ENCODE measurements at regions not wholly inside any gene's neighbourhood (a gene's known extent, or its start where the extent isn't known, plus 50 kb on each side); places are given as distances from the start of the nearest gene placed in this dataset.

DNA sequence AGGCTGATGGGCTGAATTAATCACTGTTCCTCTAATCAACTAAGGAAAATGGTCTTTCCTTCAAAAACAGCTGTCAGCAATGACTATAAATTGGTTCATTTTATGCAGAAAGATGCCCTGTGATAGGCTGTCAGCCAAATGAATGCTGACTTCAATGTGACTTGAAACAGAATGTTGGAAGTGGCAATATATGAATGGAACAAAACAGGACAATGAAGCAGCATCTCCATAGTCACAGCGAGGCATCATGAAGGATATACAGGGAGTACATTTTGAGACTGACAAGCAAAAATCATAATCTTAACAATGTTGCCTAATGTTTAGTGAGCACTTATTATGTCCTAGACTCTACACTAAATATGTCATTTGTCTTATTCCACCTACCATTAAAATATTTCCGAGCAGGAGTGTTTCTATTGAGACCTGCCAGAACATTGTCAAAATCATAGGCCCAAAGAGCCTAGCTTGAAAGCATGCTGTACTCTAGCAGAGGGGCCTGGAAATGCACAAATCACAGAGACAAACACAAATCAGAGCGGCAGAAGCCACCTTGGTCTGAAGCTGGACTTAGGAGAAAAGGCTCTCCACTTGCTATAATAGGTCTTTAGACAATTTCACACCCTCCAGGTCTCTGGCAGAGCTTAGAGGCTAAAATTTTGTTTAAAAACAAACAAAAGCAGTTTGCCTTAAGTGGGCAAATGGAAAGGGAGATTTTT lies 63.3 kb downstream of the FAM50B start:
- WGBS (ENCODE audit: insufficient coverage): 100% methylated on average over 1 of the region's 3 CpGs

More for the DNA sequence above, 63.3 kb downstream of the FAM50B start:
- Histone ChIP-seq H3K27ac (ENCODE audit: low read length in 2 of 2) (no peak overlapping the region), H3K4me3 (ENCODE audit: control extremely low read depth in 1 of 5, extremely low read depth in 1 of 5, insufficient read depth in 1 of 5, low read depth in 2 of 5, low read length in 4 of 5) (no peak overlapping the region), H3K36me3 (replicated peaks in 1 of 2; ENCODE audit: control extremely low read depth in 1 of 2, control insufficient read depth in 1 of 2, extremely low read depth in 1 of 2, insufficient read depth in 2 of 2, low read length in 1 of 2) (no peaks in the 10 kb centered on the region), H3K9ac (ENCODE audit: low read length) (no peak overlapping the region), H3K4me1 (ENCODE audit: control insufficient read depth in 2 of 2, insufficient read depth in 2 of 2, low read length in 2 of 2) (no peaks in the 10 kb centered on the region), H3K79me2 (ENCODE audit: control insufficient read depth, insufficient read depth, low read length) (no peaks in the 10 kb centered on the region), H3K27me3 (replicated peaks in 1 of 4; ENCODE audit: control extremely low read depth in 1 of 4, control insufficient read depth in 3 of 4, insufficient read depth in 4 of 4, low read length in 3 of 4) (peaks cover 0 to 14% (median 3%) of the 10 kb centered on the region in 4 experiments), H2AFZ (ENCODE audit: insufficient read depth, low read depth, low read length, poor library complexity, severe bottlenecking) (no peak overlapping the region), H4K20me1 (ENCODE audit: control insufficient read depth, insufficient read depth, low read length, poor library complexity, severe bottlenecking) (no peaks in the 10 kb centered on the region), H3K4me2 (replicated peaks; ENCODE audit: low read depth, low read length, poor library complexity, severe bottlenecking) (no peak overlapping the region), H3K9me3 (ENCODE audit: control extremely low read depth in 1 of 3, control insufficient read depth in 2 of 3, insufficient read depth in 1 of 3, low read length in 2 of 3) (no peaks in the 10 kb centered on the region)
- CTCF ChIA-PET: no interaction called here
- intact Hi-C loops (cut with micrococcal nuclease): no loop called here
- Mint-ChIP-seq H3K27me3 (peaks cover 29% of the 10 kb centered on the region), H3K9me3 (ENCODE audit: insufficient read depth) (no peaks in the 10 kb centered on the region), H3K4me3 (no peak overlapping the region), H3K4me1 (no peaks in the 10 kb centered on the region), H3K27ac (no peak overlapping the region)
- POLR2A ChIA-PET: no interaction called here
- TF ChIP-seq EZH2 (IDR thresholded peaks at IDR 0.05; ENCODE audit: borderline replicate concordance, insufficient read depth, low read depth, low read length, poor library complexity, severe bottlenecking): no peak
- TF ChIP-seq, protein P1, sequence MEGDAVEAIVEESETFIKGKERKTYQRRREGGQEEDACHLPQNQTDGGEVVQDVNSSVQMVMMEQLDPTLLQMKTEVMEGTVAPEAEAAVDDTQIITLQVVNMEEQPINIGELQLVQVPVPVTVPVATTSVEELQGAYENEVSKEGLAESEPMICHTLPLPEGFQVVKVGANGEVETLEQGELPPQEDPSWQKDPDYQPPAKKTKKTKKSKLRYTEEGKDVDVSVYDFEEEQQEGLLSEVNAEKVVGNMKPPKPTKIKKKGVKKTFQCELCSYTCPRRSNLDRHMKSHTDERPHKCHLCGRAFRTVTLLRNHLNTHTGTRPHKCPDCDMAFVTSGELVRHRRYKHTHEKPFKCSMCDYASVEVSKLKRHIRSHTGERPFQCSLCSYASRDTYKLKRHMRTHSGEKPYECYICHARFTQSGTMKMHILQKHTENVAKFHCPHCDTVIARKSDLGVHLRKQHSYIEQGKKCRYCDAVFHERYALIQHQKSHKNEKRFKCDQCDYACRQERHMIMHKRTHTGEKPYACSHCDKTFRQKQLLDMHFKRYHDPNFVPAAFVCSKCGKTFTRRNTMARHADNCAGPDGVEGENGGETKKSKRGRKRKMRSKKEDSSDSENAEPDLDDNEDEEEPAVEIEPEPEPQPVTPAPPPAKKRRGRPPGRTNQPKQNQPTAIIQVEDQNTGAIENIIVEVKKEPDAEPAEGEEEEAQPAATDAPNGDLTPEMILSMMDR (IDR thresholded peaks at IDR 0.05): no peak
- DNase-seq (no peak), ATAC-seq (ENCODE audit: low read depth) (no peak)

All from B cell (primary cell).